ENCODE measurements at regions not wholly inside any gene's neighbourhood (a gene's known extent, or its start where the extent isn't known, plus 50 kb on each side); places are given as distances from the start of the nearest gene placed in this dataset.

- no peak for DNase-seq
Observed at GRCh38 chr13:27014406-27015359, 156.9 kb downstream of the USP12 start.

- no peak for DNase-seq
Observed at GRCh38 chr13:27012482-27013197, 159.0 kb downstream of the USP12 start.

GRCh38 chr13:27011661-27012060 lies 159.9 kb downstream of the USP12 start:
- DNase-seq = no peak

- DNase-seq = no peak
Observed at GRCh38 chr13:27008733-27009132, 162.9 kb downstream of the USP12 start.

GRCh38 chr13:27007166-27007565 lies 164.4 kb downstream of the USP12 start:
- no peak for DNase-seq

- no peak for DNase-seq
Observed at GRCh38 chr13:27006519-27007161, 165.0 kb downstream of the USP12 start.

- DNase-seq = no peak
Observed at GRCh38 chr13:27005976-27006518, 165.6 kb downstream of the USP12 start.

GRCh38 chr13:27005556-27005955 lies 166.1 kb downstream of the USP12 start:
- no peak for DNase-seq

- DNase-seq = no peak
Observed at GRCh38 chr13:27004866-27005265, 166.7 kb downstream of the USP12 start.

GRCh38 chr13:27004326-27004725 lies 167.3 kb downstream of the USP12 start:
- DNase-seq = no peak

- no peak for DNase-seq
Observed at GRCh38 chr13:27001705-27002104, 169.9 kb downstream of the USP12 start.

GRCh38 chr13:27000686-27001085 lies 170.9 kb downstream of the USP12 start:
- DNase-seq = no peak

GRCh38 chr13:26999499-26999898 lies 172.1 kb downstream of the USP12 start:
- DNase-seq = no peak

GRCh38 chr13:26998292-26998691 lies 173.3 kb downstream of the USP12 start:
- DNase-seq = no peak

GRCh38 chr13:26996965-26997752 lies 174.5 kb downstream of the USP12 start:
- no peak for DNase-seq

- DNase-seq = no peak
Observed at GRCh38 chr13:26995159-26995558, 176.5 kb downstream of the USP12 start.

GRCh38 chr13:26993780-26994179 lies 177.8 kb downstream of the USP12 start:
- no peak for DNase-seq

GRCh38 chr13:26992951-26993719 lies 178.5 kb downstream of the USP12 start:
- no peak for DNase-seq

GRCh38 chr13:26991508-26992181 lies 180.0 kb downstream of the USP12 start:
- no peak for DNase-seq

GRCh38 chr13:26989957-26990713 lies 181.5 kb downstream of the USP12 start:
- DNase-seq = no peak

All from stimulated activated CD4-positive, alpha-beta T cell treated with anti-CD3 and anti-CD28 coated beads, Interleukin-2, amount 100 ng/mL, for 48 hours (primary cell).